Body of pancreas (tissue), 4 donors: ENCODE measurements at regions not wholly inside any gene's neighbourhood (a gene's known extent, or its start where the extent isn't known, plus 50 kb on each side); places are given as distances from the start of the nearest gene placed in this dataset.

Experiments used
- CTCF ChIP-seq, 7 experiments: fragments of 450-650 bp in 4 of 7; fragments of 200-600 bp in 3 of 7; sonication (generic) in 3 of 7; IDR thresholded peaks; one replicate each; pipeline ENCODE4 v1.5.1; 2016 to 2019; ENCODE audit warnings: antibody characterized with exemption in 7 of 7
- POLR2A ChIP-seq, 3 donors: fragments of 450-650 bp; IDR thresholded peaks; one replicate each; pipeline ENCODE4 v1.6.1; 2016; ENCODE audit warnings: antibody characterized with exemption in 3 of 3, mild to moderate bottlenecking in 2 of 3

DNA sequence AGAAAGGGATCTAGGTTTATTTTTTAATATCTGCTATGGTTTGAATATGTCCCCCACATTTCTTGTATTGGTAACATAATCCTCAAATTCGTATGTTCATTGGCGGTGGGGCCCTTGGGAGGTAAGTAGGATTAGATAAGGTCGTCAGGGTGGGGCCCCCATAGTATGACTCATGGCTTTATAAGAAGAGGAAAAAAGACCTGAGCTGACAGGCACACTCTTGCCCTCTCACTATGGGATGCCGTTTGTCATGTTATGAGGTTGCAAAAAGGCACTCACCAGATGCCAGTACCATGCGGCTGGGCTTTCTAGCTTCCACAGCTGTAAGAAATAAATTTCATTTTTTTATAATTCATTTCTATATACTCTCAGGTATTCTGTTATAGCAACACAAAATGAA is 67.3 kb upstream of the SGCD start:
- no peak for TF ChIP-seq CTCF (IDR thresholded peaks at IDR 0.05)
- TF ChIP-seq POLR2A (IDR thresholded peaks at IDR 0.05) = no peak
